Skeletal muscle satellite cell (primary cell): ENCODE measurements at regions not wholly inside any gene's neighbourhood (a gene's known extent, or its start where the extent isn't known, plus 50 kb on each side); places are given as distances from the start of the nearest gene placed in this dataset.

Experiments
- H3K27me3 ChIP-seq: 2 replicates; pipeline ENCODE4 v1.7.0; 2013; ENCODE audit warnings: low read length; ENCODE audit not compliant: control insufficient read depth, insufficient read depth
- H3K36me3 ChIP-seq: 2 replicates; pipeline ENCODE4 v1.7.0; 2013; ENCODE audit warnings: mild to moderate bottlenecking, control low read depth, low read length; ENCODE audit not compliant: insufficient read depth
- H3K4me1 ChIP-seq: 2 replicates; pipeline ENCODE4 v1.7.0; 2013; ENCODE audit warnings: low read length; ENCODE audit not compliant: control insufficient read depth, insufficient read depth
- H3K4me2 ChIP-seq: 2 replicates; pipeline ENCODE4 v1.7.0; 2013; ENCODE audit warnings: mild to moderate bottlenecking, low read length
- H3K4me3 ChIP-seq: 2 replicates; pipeline ENCODE4 v1.7.0; 2013; ENCODE audit warnings: low read length
- H3K9ac ChIP-seq: 2 replicates; pipeline ENCODE4 v1.7.0; 2013; ENCODE audit warnings: mild to moderate bottlenecking, low read depth, low read length, moderate library complexity
- H3K9me3 ChIP-seq: replicated peaks from 2 replicates; pipeline ENCODE4 v1.7.0; 2013; ENCODE audit warnings: mild to moderate bottlenecking, control low read depth, low read length

- Histone ChIP-seq H3K36me3 (no peaks in the 10 kb centered on the region), H3K4me2 (no peak overlapping the region), H3K9ac (no peak overlapping the region), H3K27me3 (no peaks in the 10 kb centered on the region), H3K4me1 (no peaks in the 10 kb centered on the region), H3K9me3 (no peaks in the 10 kb centered on the region), H3K4me3 (no peak overlapping the region)
Measured at GRCh38 chr11:36779791-36780190, 181.8 kb upstream of the RAG2 start.

- H3K9ac ChIP-seq = no peak overlapping the region
- H3K9me3 ChIP-seq = no peaks in the 10 kb centered on the region
- no peaks in the 10 kb centered on the region for H3K27me3 ChIP-seq
- H3K36me3 ChIP-seq = no peaks in the 10 kb centered on the region
- no peak overlapping the region for H3K4me3 ChIP-seq
- no peaks in the 10 kb centered on the region for H3K4me1 ChIP-seq
- H3K4me2 ChIP-seq = no peak overlapping the region
Measured at GRCh38 chr11:36777311-36777710, 179.3 kb upstream of the RAG2 start.

- H3K4me3 ChIP-seq = no peak overlapping the region
- H3K9ac ChIP-seq = no peak overlapping the region
- H3K4me2 ChIP-seq = no peak overlapping the region
- no peaks in the 10 kb centered on the region for H3K27me3 ChIP-seq
- no peaks in the 10 kb centered on the region for H3K9me3 ChIP-seq
- H3K36me3 ChIP-seq = no peaks in the 10 kb centered on the region
- no peaks in the 10 kb centered on the region for H3K4me1 ChIP-seq
Measured at GRCh38 chr11:36775756-36776155, 177.7 kb upstream of the RAG2 start.

GRCh38 chr11:36775130-36775529, 177.1 kb upstream of the RAG2 start:
- Histone ChIP-seq H3K4me2 (no peak overlapping the region), H3K9me3 (no peaks in the 10 kb centered on the region), H3K36me3 (no peaks in the 10 kb centered on the region), H3K27me3 (no peaks in the 10 kb centered on the region), H3K9ac (no peak overlapping the region), H3K4me1 (no peaks in the 10 kb centered on the region), H3K4me3 (no peak overlapping the region)

- H3K27me3 ChIP-seq = no peaks in the 10 kb centered on the region
- H3K36me3 ChIP-seq = no peaks in the 10 kb centered on the region
- no peak overlapping the region for H3K4me2 ChIP-seq
- no peaks in the 10 kb centered on the region for H3K4me1 ChIP-seq
- H3K4me3 ChIP-seq = no peak overlapping the region
- no peak overlapping the region for H3K9ac ChIP-seq
- no peaks in the 10 kb centered on the region for H3K9me3 ChIP-seq
Measured at GRCh38 chr11:36774603-36775002, 176.6 kb upstream of the RAG2 start.

- Histone ChIP-seq H3K27me3 (no peaks in the 10 kb centered on the region), H3K4me2 (no peak overlapping the region), H3K4me3 (no peak overlapping the region), H3K9me3 (no peaks in the 10 kb centered on the region), H3K4me1 (no peaks in the 10 kb centered on the region), H3K9ac (no peak overlapping the region), H3K36me3 (no peaks in the 10 kb centered on the region)
Measured at GRCh38 chr11:36763187-36763586, 165.2 kb upstream of the RAG2 start.

GRCh38 chr11:36757075-36757474, 159.0 kb upstream of the RAG2 start:
- Histone ChIP-seq H3K27me3 (peaks cover 5% of the 10 kb centered on the region), H3K36me3 (no peaks in the 10 kb centered on the region), H3K9ac (no peak overlapping the region), H3K4me1 (no peaks in the 10 kb centered on the region), H3K4me3 (no peak overlapping the region), H3K9me3 (no peaks in the 10 kb centered on the region), H3K4me2 (no peak overlapping the region)

- no peaks in the 10 kb centered on the region for H3K4me1 ChIP-seq
Measured at GRCh38 chr11:36753960-36754359, 155.9 kb upstream of the RAG2 start.

GRCh38 chr11:36751996-36752395, 154.0 kb upstream of the RAG2 start:
- H3K4me3 ChIP-seq = no peak overlapping the region
- no peaks in the 10 kb centered on the region for H3K36me3 ChIP-seq
- no peak overlapping the region for H3K9ac ChIP-seq
- H3K27me3 ChIP-seq = peaks cover 39% of the 10 kb centered on the region
- no peak overlapping the region for H3K4me2 ChIP-seq
- H3K4me1 ChIP-seq = no peaks in the 10 kb centered on the region
- H3K9me3 ChIP-seq = no peaks in the 10 kb centered on the region

More at GRCh38 chr11:36753960-36754359, 155.9 kb upstream of the RAG2 start:
- Histone ChIP-seq H3K4me3 (no peak overlapping the region), H3K4me2 (no peak overlapping the region), H3K9me3 (no peaks in the 10 kb centered on the region), H3K36me3 (no peaks in the 10 kb centered on the region), H3K27me3 (peaks cover 24% of the 10 kb centered on the region), H3K9ac (no peak overlapping the region)

- H3K9ac ChIP-seq = no peak overlapping the region
Measured at GRCh38 chr11:36751335-36751781, 153.3 kb upstream of the RAG2 start.

GRCh38 chr11:36750349-36750748, 152.3 kb upstream of the RAG2 start:
- Histone ChIP-seq H3K36me3 (no peaks in the 10 kb centered on the region), H3K4me2 (no peak overlapping the region), H3K27me3 (peaks cover 39% of the 10 kb centered on the region), H3K9ac (no peak overlapping the region), H3K4me1 (no peaks in the 10 kb centered on the region), H3K4me3 (no peak overlapping the region), H3K9me3 (no peaks in the 10 kb centered on the region)

More at GRCh38 chr11:36751335-36751781, 153.3 kb upstream of the RAG2 start:
- Histone ChIP-seq H3K4me2 (no peak overlapping the region), H3K9me3 (no peaks in the 10 kb centered on the region), H3K4me3 (no peak overlapping the region), H3K36me3 (no peaks in the 10 kb centered on the region), H3K27me3 (peaks cover 39% of the 10 kb centered on the region), H3K4me1 (no peaks in the 10 kb centered on the region)

GRCh38 chr11:36748836-36749235, 150.8 kb upstream of the RAG2 start:
- no peaks in the 10 kb centered on the region for H3K9me3 ChIP-seq
- no peaks in the 10 kb centered on the region for H3K36me3 ChIP-seq
- H3K4me2 ChIP-seq = no peak overlapping the region
- no peaks in the 10 kb centered on the region for H3K4me1 ChIP-seq
- H3K4me3 ChIP-seq = no peak overlapping the region
- H3K27me3 ChIP-seq = peaks cover 41% of the 10 kb centered on the region
- no peak overlapping the region for H3K9ac ChIP-seq
